DMS153 (cell line): ENCODE measurements at regions not wholly inside any gene's neighbourhood (a gene's known extent, or its start where the extent isn't known, plus 50 kb on each side); places are given as distances from the start of the nearest gene placed in this dataset.
"Not testable (repeated sequence)": the region's sequence is repeated elsewhere in the genome, so short reads cannot be mapped to it uniquely, and the experiment has no call there.

Experiments used
- DNase-seq: peaks from one replicate; lab custom pipeline; 2025; lab: John Stamatoyannopoulos, UW

DNA sequence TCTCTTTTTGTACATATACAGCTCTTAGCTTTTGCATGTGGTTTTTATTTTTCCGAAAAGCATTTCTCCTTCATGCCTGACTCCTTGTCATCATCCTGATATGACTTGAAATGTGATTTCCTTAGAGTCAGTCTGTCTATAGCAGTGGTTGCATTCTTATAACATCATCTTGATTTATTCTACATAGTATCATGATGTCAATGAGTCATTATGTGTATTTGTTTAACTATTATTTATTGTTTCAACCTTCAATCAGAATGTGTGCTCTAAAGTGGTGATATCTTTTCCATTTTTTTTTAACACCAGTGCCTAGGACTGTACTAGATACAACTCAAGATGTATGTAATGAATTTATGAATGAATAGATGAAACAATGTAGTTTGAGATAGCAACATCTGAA lies 354.9 kb upstream of the CDH8 start:
- no peak for DNase-seq

DNA sequence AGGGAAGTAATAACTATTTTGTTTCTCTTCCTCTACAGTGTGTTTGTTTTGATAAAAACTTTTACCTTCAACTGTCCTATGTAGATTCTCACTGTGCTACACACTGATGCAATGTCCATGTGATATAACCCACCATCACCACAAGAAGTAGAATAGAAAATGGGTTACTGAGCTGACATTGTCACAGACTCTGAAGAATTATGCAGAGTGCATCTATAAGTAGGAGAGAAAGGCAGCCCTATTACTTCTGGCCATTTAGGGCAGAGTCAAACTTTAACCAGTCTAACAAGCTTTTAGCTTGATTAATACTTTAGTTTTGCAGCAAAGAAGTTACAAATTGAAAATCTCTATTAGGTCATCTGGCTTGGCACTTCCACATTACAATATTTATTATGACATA lies 354.0 kb upstream of the CDH8 start:
- no peak for DNase-seq

DNA sequence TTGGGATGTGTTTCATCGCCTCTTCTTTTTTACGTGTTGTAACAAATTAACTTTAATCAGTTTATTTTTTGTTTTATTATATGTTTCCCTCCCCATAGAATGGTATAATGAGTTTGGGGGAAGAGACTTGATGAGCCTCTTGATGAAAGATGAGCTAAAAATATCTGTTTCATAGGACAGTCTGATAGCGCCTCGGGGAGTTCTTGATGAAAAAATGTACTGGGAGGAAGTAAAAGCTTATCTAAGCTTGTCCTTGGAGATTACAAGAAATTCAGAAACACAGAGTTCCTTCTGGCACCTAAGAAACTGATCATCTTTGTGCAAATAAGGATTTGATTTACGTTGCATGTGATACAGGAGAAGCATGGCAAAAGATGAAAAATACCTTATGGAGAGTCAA lies 350.2 kb upstream of the CDH8 start:
- DNase-seq: no peak

DNA sequence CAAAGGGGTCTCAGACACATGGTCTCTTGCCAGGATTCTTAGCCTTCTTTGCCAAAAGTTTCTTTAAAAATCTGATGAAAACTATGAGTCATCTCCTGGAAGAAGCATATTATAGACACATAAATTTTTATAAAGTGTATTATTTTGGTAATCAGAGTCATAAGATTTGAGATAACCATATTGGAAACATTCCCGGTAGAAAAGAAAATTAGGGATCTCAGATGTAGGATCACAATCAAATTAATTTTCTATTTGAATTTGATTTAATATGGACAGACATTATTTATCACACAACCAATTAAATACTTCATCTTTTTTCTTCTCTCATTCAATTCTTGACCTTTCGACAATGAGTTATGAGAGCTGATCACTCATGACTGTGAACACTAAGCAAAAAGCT lies 347.7 kb upstream of the CDH8 start:
- no peak for DNase-seq

DNA sequence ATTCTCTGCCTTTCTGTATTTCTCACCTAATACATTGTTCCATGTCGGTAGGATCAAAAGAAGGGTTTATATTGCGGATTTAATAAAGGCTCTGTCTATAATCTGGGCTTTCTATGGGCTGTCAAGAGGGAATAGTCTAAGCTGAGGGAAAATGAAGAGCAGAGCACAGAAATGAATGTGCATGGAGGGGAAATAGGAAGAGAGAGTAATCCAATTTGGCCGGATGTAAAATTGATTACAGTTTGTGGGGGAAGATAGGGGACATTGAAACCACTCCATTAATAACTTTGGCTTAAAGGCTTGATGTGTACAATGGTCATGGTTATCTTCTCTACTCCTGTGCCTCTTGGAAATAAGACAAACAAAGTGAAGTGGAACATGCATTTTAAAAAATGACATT lies 334.2 kb upstream of the CDH8 start:
- no peak for DNase-seq

DNA sequence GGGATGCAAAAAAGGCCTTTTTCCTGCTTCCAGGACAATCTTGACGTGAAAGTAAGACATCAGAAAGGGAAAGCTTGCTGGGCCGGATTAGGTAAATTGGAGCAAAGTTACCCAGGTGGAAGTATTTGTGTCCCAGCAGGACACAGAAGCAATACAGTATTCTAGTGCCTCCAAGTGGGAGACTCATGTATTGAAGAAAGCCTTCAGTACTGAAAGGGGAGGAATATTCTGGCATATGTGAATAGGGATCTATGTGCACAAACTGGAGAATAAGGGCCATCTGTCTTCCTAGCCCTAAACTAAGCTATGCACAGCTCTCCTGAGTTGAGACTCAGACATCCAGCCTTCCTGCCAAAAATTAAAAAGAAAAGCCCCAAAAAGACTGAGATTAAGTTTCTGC lies 327.3 kb upstream of the CDH8 start:
- DNase-seq: no peak

DNA sequence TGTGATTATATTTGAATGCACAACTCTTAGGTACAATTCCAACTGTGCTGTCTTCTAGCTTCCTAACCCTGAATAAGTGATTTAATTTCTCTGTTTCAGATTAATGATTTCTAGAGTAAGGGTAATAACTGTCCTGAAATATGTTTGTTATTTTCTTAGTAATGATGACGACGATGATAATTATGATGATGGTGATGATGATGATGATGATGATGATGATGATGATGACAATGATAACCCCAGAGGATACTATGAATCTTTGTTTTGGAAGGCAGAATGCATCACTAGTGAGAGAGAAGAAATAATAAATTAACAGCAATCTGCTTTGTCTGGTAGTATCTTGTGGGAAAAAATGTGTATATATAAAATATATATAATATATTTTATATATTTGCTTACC lies 317.1 kb upstream of the CDH8 start:
- DNase-seq: no peak

DNA sequence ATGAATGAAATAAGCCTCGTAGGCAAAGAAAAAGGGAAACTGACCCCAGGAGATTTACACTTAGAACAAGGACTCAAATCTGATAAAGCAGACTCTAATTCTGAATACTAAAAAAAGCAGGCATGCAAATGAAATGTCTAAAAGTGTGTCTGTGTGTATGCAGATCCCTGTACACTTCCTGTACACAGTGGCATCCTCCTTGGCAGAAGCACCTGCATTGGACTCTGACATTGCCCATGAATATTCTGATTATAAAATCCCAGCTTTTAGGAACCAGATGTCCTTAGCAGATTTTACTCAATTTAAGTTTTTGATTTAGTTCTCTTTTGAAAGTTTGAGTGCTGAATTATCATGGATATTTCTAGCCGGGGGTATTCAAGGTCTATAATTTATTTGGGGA lies 306.0 kb upstream of the CDH8 start:
- no peak for DNase-seq

DNA sequence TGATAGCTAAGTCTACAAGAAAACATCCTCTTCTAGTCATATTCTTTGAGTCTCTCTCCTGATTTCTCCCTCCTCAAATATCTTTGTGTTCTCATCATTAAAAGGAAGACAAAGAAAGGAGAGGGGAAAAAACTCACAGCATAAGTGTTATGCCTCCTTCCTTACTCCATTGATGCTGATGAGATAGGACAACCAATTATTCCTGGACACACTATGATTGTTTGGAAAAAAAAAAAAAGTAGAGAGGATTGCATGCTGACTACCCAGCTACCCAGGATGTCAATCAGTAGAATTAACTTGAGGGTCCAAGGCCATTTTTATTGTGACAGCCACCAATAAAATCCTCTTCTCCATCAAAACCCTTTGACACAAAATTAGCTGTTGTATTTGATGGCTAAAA lies 299.1 kb upstream of the CDH8 start:
- DNase-seq: no peak

DNA sequence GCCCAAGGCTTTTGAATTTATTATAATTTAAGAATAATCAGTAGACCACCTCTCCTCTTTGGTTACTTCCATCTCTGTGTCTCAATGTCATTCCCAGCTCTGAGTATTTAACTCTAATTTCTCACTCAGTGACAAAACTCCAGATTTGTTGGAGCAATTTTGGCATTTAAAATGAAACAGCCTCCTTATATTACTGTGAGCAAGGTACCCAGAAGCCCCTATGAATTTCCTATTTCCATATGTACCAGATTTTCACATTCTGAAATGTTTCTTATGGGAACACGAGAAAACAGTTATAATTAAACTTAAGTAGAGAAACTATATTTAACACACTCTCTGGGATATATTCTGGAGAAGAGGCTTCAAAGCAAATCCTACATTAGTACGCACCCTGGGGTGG lies 285.4 kb upstream of the CDH8 start:
- no peak for DNase-seq

DNA sequence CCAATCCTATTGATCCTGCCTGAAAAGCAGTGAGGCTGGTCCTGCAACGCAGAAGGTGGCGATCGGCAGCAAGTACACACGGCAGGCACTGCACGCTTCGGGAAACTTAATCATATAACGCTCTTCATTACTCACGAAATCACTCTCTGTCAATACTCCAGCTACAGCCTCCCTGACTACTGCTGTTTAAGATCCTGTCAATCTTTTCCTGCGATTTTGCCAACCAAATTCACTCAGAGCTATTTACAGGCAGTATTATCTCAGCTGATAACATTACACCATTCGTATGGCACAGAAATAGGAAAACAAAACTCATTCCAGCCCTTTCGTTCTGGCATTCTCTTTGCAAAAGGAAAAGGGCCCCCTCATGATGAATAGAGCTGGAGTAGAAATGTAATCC lies 262.4 kb upstream of the CDH8 start:
- no peak for DNase-seq

DNA sequence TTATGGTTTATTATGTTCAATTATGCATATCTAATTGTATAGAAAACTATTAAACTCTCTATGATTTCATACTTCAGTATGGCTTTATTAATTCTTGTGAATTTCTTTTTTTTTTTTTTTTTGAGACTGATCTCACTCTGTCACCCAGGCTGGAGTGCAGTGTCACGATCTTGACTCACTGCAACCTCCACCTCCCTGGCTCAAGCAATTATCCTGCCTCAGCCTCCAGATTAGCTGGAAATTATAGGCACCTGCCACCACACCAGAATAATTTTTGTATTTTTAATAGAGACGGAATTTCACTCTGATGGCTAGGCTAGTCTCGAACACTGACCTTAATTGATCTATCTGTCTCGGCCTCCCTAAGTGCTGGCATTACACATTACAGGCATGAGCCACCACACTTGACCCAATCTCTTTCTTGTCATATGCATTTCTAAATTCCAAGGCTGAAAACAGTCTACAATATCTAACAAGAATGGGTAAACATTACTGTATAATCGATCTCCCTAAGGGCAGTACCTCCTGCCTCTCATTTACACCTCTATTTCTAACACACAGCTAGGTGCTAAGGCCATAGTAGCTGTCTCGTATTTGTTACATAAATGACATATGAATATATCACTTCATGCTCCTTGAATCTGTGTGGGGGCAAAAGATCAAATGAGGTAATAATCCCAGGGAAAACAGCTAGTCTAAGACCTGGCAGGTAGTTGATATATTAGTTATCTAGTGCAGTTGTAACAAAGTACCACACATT lies 258.2 kb upstream of the CDH8 start:
- no peak for DNase-seq

DNA sequence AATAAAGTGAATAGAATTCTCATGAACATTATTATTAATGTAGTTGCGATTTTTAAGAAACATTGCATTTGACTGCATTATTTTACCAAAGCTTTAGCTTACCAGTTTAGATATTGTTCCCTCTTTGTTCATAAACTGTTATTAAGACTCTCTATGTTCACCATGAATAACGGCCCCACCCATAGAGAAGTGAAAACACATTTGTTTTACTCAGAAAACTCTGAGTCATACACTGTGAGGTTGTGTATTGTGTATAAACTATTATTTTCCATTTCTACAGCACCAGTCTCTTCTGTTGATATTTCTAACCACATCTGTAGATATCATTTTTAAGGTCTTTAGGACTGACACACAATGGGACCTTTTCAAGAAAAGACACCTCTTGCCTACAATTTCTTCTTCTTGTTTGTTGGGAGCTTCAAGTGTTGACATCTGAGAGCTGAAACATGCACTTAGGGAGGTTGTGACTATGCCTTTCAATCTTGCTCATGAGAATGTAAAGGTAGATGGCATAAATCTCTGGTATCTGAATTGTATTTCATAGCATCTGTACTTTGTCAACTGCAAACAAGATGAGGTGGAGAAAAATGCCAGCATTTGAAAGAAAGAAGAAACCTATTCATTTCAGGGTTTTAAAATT lies 252.9 kb upstream of the CDH8 start:
- DNase-seq: no peak

DNA sequence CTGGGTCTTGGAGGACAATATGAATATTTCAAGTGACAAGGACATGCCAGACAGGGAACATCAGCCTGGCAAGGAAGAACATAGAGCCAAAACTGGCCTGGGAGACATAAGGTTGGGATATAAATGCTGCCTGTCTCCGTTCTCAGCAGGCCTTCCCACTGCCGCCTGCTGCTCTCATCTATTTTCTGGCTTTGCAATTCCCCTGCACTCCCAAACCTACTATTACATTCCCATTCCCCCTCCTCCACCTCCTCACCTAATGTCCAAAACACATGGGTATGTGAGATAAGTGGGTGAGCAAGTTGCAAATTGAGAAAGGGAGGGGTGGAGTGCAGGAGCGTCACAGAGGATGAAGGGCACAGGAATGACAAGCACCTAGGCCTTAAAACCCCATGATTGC lies 244.3 kb upstream of the CDH8 start:
- no peak for DNase-seq

DNA sequence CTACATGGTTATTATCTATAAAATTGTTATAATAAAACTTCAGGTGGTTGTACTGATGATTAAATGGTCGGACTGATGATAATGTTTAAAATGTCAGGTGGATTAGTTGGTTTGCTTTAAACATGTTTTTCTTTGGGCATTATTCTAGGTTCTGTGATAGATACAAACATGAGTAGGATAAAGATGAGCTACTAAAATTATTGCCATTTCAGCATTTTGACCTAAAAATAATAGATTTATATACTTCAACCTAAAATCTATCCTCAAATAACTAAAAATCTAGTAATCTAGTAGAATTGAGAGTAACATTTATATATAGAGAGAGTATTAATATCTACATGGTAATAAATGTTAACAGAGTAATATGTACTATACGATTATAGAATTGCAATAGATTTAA lies 241.7 kb upstream of the CDH8 start:
- DNase-seq: no peak

DNA sequence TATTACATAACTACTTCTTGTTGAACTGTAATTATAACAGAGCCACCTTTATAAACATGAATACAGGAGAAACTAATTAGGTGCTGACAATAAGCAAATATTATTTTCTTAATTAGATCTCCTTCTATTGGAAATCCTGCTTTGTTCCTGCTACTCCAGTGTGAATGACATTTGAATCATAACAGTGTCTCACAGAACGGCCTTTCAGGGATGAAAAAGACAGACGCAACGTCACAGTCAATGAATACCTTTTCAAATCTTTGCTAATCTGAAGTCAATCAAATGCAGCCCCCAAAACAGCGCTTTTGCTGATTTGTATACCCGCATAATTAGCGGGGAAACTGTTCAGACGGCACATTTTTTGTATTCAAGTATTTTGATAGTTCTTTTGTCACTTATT lies 240.4 kb upstream of the CDH8 start:
- no peak for DNase-seq

DNA sequence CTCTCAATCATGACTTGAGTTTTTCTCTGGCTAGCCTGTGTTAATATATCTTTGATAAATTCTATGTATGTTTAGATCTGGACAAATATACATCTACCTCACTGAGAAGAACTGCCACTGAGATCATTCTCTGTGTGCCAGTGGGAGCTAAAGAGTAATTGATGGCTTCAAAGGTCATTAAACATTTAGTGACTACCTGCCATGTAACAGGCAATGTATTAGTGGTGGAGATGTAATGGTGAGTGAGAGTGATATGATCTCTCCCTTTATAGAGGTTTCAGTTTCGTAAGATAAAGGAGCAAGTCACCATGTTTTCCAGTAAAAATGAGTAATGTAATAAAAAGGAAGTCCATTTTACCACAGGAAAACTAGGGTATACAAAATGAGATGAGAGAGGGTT lies 235.8 kb upstream of the CDH8 start:
- DNase-seq: no peak

DNA sequence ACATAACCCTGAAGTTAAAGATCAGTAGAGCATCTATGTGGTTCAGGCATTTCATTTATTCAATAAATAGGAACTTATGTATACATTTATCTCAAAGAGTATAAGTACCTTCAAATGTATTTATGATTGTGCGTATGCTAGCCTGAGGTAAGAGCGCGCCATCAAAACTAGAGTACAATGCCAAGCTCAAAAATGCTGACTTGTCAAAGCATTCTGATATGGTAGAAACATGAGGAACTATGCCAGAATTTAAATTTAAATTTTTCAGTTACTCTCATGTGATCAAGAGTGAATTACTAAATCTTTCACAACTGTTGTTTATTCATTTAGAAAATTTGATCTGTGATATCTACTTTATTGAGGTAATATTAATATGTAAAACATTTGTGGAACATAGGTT lies 225.5 kb upstream of the CDH8 start:
- no peak for DNase-seq

DNA sequence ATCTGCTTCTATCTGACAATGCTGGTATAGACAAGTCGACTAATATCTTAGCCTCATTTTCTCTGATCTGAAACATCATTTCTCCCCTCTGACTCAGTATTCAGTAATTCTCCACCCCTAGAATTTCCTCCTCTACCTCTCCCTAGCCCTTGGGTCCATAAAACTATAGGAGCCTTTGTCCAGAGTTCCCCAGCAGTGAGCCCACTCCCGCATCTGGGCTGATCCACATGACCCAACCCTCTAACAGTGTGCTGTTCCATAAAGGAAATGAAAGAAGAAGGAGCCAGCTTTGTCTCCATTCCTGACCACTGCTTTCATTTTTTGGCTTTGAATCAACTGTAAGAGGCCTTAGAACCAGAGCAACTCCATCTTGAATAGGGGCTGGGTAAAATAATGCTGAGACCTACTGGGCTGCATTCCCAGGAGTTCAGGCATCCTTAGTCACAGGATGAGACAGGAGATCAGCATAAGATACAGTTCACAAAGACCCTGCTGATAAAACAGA lies 222.7 kb upstream of the CDH8 start:
- DNase-seq: not testable (repeated sequence)

DNA sequence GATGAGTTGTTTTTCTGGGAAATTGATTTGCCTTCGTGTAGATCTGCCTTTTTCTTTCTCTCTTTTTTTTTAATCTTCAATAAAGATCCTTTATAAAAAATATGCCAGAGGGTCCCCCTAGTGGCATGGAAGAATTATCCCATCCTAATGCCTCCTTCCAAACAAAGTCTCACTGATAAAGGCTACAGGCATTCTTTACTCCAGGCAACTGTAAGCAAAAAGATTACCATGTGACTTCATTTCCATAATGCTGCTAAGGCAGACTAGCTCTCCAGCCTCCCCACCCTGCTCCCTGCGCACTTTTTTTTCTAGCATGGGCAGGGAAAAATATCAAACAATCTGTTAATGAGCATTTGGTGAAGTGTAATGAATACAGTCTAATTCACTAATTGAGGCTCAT lies 220.2 kb upstream of the CDH8 start:
- DNase-seq: peak; percentile 6

DNA sequence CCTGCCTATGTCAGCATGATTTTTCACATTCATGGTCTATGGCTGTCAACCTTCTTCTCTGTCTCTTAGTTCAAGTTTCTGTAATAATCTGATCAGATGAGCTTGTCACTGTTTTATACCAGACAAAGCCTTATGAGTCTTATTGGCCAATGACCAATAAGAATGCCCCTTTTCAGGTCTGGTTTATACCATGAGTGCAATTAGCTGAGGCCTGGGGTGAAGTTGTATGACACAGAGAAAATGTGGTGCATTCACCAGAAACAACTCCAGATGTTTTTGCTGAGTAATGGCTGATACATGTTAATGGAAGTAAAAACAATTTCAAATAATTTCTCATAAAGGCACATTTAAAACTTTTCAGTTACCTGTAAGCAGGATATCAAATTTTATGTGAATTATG lies 218.6 kb upstream of the CDH8 start:
- no peak for DNase-seq

DNA sequence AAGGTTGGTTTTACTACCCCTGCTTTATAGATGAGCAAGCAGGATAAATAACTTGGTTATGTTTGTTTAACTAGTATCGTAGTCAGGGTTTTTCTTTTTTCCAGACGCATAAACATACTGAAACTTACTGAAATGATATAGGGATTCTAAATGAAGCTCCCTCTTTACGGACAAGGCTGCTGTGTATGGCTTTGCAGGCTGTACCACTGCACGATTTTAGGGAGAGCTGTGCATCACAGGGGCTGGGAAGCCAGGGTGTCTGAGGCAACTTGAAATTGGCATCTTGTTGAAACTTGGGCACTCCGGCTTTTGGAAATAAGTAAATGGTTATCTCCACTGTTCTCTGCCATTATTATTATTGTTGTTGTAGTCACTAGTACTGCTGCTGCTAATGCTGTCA lies 218.1 kb upstream of the CDH8 start:
- no peak for DNase-seq

DNA sequence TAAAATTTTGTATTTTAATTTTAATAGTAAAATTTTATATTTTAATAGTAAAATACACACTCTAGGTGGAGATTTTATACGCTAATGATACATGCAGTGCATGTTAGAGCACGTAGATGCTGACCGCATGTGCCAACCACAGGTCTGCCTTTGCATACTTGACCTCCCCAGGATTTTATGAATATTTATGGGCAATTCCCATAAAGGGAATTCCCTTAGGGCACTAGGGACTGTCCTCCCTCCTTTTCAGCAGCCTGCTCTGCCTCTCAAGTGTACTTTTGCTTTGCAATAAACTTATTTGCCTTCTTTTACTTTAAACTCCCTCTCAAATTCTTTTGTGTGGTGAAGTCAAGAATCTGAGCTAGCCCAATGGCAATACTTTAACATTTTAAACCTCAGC lies 217.7 kb upstream of the CDH8 start:
- DNase-seq: no peak

DNA sequence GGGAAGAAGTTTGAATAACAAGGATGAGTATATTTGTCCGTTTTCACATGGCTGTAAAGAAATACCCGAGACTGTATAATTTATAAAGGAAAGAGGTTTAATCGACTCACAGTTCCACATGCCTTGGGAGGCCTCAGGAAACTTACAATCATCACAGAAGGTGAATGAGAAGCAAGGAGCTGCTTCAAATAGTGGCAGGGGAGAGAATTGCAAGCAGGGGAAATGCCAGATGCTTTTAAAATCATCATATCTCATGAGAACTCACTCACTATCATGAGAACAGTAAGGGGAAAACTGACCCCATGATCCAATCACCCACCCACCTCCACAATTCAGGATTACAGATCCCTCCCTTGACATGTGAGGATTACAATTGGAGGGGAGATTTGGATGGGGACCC lies 212.8 kb upstream of the CDH8 start:
- DNase-seq: no peak
